Endothelial cell of umbilical vein (primary cell): ENCODE measurements at regions not wholly inside any gene's neighbourhood (a gene's known extent, or its start where the extent isn't known, plus 50 kb on each side); places are given as distances from the start of the nearest gene placed in this dataset.

ENCODE experiments used
- BruUV-seq: library from RNA; stranded (reverse); fragments of 400-500 nt; replicated peaks from 2 replicates; lab custom pipeline; 2021; lab: Mats Ljungman, UMichigan
- CTCF ChIA-PET: fragments of 300-600, 350-600 bp; sonication (Branson Sonifier 250); formaldehyde crosslinking; loops from one replicate; lab custom pipeline; 2021; ENCODE audit warnings: antibody characterized with exemption, inconsistent platforms; lab: Charles Lee
- POLR2A ChIA-PET: fragments of 300-600, 350-600 bp; sonication (Branson Sonifier 250); formaldehyde crosslinking; loops from one replicate; lab custom pipeline; 2021; ENCODE audit warnings: antibody characterized with exemption, inconsistent platforms; lab: Charles Lee
- DNase-seq: peaks from one replicate; pipeline ENCODE4 v3.0.0-alpha.2; 2011; ENCODE audit warnings: low read depth, low spot score
- FAIRE-seq: peaks from 2 replicates; lab custom pipeline; 2011; peaks lifted over from hg19 to GRCh38; lab: Jason Lieb, UNC
- H2AFZ ChIP-seq: 2 replicates; pipeline ENCODE4 v1.6.0; 2012; ENCODE audit warnings: low read depth, low read length, control low read depth, inconsistent platforms
- H3K27ac ChIP-seq: 2 replicates; pipeline ENCODE4 v1.5.1; 2011; ENCODE audit warnings: low read depth, mild to moderate bottlenecking, control low read depth, low read length, moderate library complexity; ENCODE audit not compliant: insufficient read depth
- H3K27me3 ChIP-seq, 2 experiments: 2 replicates each; pipeline versions ENCODE4 v1.6.0 to v1.6.1; 2011; ENCODE audit warnings: low read length in 2 of 2, mixed read lengths in 1 of 2; ENCODE audit not compliant: control insufficient read depth in 2 of 2, insufficient read depth in 2 of 2
- H3K36me3 ChIP-seq, 2 experiments: 2 replicates in 1 of 2; 3 replicates in 1 of 2; pipeline ENCODE4 v1.5.1; 2011; ENCODE audit warnings: low read length in 2 of 2, mild to moderate bottlenecking in 1 of 2, moderate library complexity in 1 of 2; ENCODE audit not compliant: control insufficient read depth in 2 of 2, insufficient read depth in 2 of 2; ENCODE audit errors: extremely low read depth in 1 of 2
- H3K4me1 ChIP-seq: 3 replicates; pipeline ENCODE4 v1.5.1; 2011; ENCODE audit warnings: mild to moderate bottlenecking, low read length; ENCODE audit not compliant: control insufficient read depth, insufficient read depth; ENCODE audit errors: extremely low read depth
- H3K4me2 ChIP-seq: 2 replicates; pipeline ENCODE4 v1.6.1; 2011; ENCODE audit warnings: low read length, control low read depth, mixed read lengths; ENCODE audit not compliant: insufficient read depth
- H3K4me3 ChIP-seq, 3 experiments: fragments of 200-600 bp in 1 of 3; sonication (generic), shearing (Covaris generic) in 1 of 3; replicated peaks in 1 of 3; 2 replicates each; pipeline ENCODE4 v1.5.1; 2011 to 2016; ENCODE audit warnings: control low read depth in 3 of 3, low read length in 3 of 3, mild to moderate bottlenecking in 2 of 3, inconsistent platforms in 1 of 3, low read depth in 1 of 3, moderate library complexity in 1 of 3; ENCODE audit not compliant: insufficient read depth in 1 of 3
- H3K79me2 ChIP-seq: 2 replicates; pipeline ENCODE4 v1.6.0; 2012; ENCODE audit warnings: low read length, inconsistent platforms; ENCODE audit not compliant: control insufficient read depth, insufficient read depth
- H3K9ac ChIP-seq: replicated peaks from 2 replicates; pipeline ENCODE3; 2011; ENCODE audit warnings: low read length, control low read depth; ENCODE audit not compliant: insufficient read depth; ENCODE audit errors: extremely low read depth
- H3K9me1 ChIP-seq: replicated peaks from 3 replicates; pipeline ENCODE4 v1.6.0; 2011; ENCODE audit warnings: mild to moderate bottlenecking, low read length; ENCODE audit not compliant: control insufficient read depth, insufficient read depth; ENCODE audit errors: extremely low read depth
- H3K9me3 ChIP-seq: replicated peaks from 2 replicates; pipeline ENCODE4 v1.5.1; 2012; ENCODE audit warnings: low read length, inconsistent platforms; ENCODE audit not compliant: control insufficient read depth, insufficient read depth
- H4K20me1 ChIP-seq: replicated peaks from 2 replicates; pipeline ENCODE3; 2011; ENCODE audit warnings: mild to moderate bottlenecking, low read length; ENCODE audit not compliant: control insufficient read depth, insufficient read depth; ENCODE audit errors: extremely low read depth
- CTCF ChIP-seq, 2 donors: IDR thresholded peaks; 1 replicate in 1 of 2; 2 replicates in 1 of 2; pipeline ENCODE4 v1.5.1; 2011; ENCODE audit warnings: low read length in 2 of 2, mild to moderate bottlenecking in 2 of 2, moderate library complexity in 2 of 2, control low read depth in 1 of 2, inconsistent platforms in 1 of 2, low read depth in 1 of 2; ENCODE audit not compliant: insufficient read depth in 1 of 2; ENCODE audit errors: extremely low read depth in 1 of 2
- EZH2 ChIP-seq: IDR thresholded peaks from 2 replicates; pipeline ENCODE4 v1.6.1; 2012; ENCODE audit warnings: borderline replicate concordance, low read depth, mild to moderate bottlenecking, moderate library complexity, low read length, inconsistent platforms; ENCODE audit not compliant: severe bottlenecking
- FOS ChIP-seq: IDR thresholded peaks from 2 replicates; pipeline ENCODE4 v1.6.1; 2011; ENCODE audit warnings: mild to moderate bottlenecking, low read length, moderate library complexity, borderline replicate concordance; ENCODE audit not compliant: insufficient read depth
- GATA2 ChIP-seq: IDR thresholded peaks from 2 replicates; pipeline ENCODE4 v1.7.0; 2011; ENCODE audit warnings: low read depth, mild to moderate bottlenecking, moderate library complexity, mixed read lengths, low read length; ENCODE audit not compliant: insufficient read length, insufficient read depth
- JUN ChIP-seq: IDR thresholded peaks from 2 replicates; pipeline ENCODE4 v1.6.1; 2011; ENCODE audit warnings: borderline replicate concordance, low read depth; ENCODE audit not compliant: insufficient read length, insufficient read depth
- MAX ChIP-seq: IDR thresholded peaks from 2 replicates; pipeline ENCODE4 v1.6.1; 2011; ENCODE audit not compliant: insufficient read depth, insufficient read length
- MYC ChIP-seq: IDR thresholded peaks from one replicate; pipeline ENCODE4 v1.6.1; 2011; ENCODE audit warnings: mild to moderate bottlenecking, low read depth, low read length
- POLR2A ChIP-seq: IDR thresholded peaks from 2 replicates; pipeline ENCODE4 v1.6.1; 2012; ENCODE audit warnings: low read depth, mild to moderate bottlenecking, control low read depth, low read length
- dilution Hi-C: fragments of 300-500 bp; cut with MboI; formaldehyde crosslinking; loops from one replicate; pipeline ENCODE4 v1.15.0; 2019; ENCODE audit warnings: low sequenced_read_pairs; ENCODE audit not compliant: extremely low pct_ligation_motif_present
- intact Hi-C: fragments of 100-400 bp; cut with micrococcal nuclease; formaldehyde crosslinking; loops from one replicate; pipeline ENCODE4 v1.10.0; 2022

- H3K9ac ChIP-seq: no peak overlapping the region
- dilution Hi-C loops (no loop called here), intact Hi-C loops (no loop called here)
- no peak for FAIRE-seq
- H3K27ac ChIP-seq: no peak overlapping the region
- DNase-seq: no peak
- CTCF ChIA-PET: no interaction called here
- POLR2A ChIA-PET: no interaction called here
- no TSS peak for BruUV-seq
- no peaks in the 10 kb centered on the region for H3K9me1 ChIP-seq
- H4K20me1 ChIP-seq: no peaks in the 10 kb centered on the region
- H2AFZ ChIP-seq: no peak overlapping the region
- H3K4me2 ChIP-seq: no peak overlapping the region
- H3K79me2 ChIP-seq: no peaks in the 10 kb centered on the region
- H3K4me3 ChIP-seq: no peak overlapping the region
- TF ChIP-seq CTCF (IDR thresholded peaks at IDR 0.05; ENCODE audit: extremely low read depth in 1 of 2, insufficient read depth in 1 of 2, low read depth in 1 of 2, low read length in 2 of 2): no peak
- TF ChIP-seq MYC: no peak
- no peak for TF ChIP-seq POLR2A
- TF ChIP-seq JUN: no peak
- TF ChIP-seq GATA2: no peak
- TF ChIP-seq MAX: no peak
- no peak for TF ChIP-seq EZH2
- TF ChIP-seq FOS: no peak
- H3K9me3 ChIP-seq: no peaks in the 10 kb centered on the region
- H3K36me3 ChIP-seq: no peaks in the 10 kb centered on the region
- H3K4me1 ChIP-seq: no peaks in the 10 kb centered on the region
- H3K27me3 ChIP-seq: no peaks in the 10 kb centered on the region
These were observed 588.7 kb downstream of the MATN1 start for GRCh38 chr1:30134466-30135217.
